HUES48 (cell line): ENCODE measurements at regions not wholly inside any gene's neighbourhood (a gene's known extent, or its start where the extent isn't known, plus 50 kb on each side); places are given as distances from the start of the nearest gene placed in this dataset.
"Not testable (repeated sequence)": the region's sequence is repeated elsewhere in the genome, so short reads cannot be mapped to it uniquely, and the experiment has no call there.

Source experiments
- H3K27ac ChIP-seq: one replicate; pipeline ENCODE4 v1.7.0; 2013; ENCODE audit warnings: low read depth, low read length, inconsistent platforms
- H3K27me3 ChIP-seq: 2 replicates; pipeline ENCODE4 v1.6.1; 2013; ENCODE audit warnings: mild to moderate bottlenecking, low read length; ENCODE audit not compliant: control insufficient read depth, insufficient read depth
- H3K36me3 ChIP-seq: 2 replicates; pipeline ENCODE4 v1.6.1; 2013; ENCODE audit warnings: low read length; ENCODE audit not compliant: control insufficient read depth, insufficient read depth
- H3K4me1 ChIP-seq: 2 replicates; pipeline ENCODE4 v1.6.1; 2013; ENCODE audit warnings: mild to moderate bottlenecking, low read length; ENCODE audit not compliant: control insufficient read depth, insufficient read depth
- H3K4me3 ChIP-seq: 2 replicates; pipeline ENCODE4 v1.5.1; 2013; ENCODE audit warnings: mild to moderate bottlenecking, low read depth, low read length
- H3K9ac ChIP-seq: 2 replicates; pipeline ENCODE4 v1.6.1; 2013; ENCODE audit warnings: mild to moderate bottlenecking, low read depth, low read length, moderate library complexity
- H3K9me3 ChIP-seq: 2 replicates; pipeline ENCODE4 v1.6.1; 2013; ENCODE audit warnings: low read length; ENCODE audit not compliant: control insufficient read depth, insufficient read depth

- not testable (repeated sequence) for H3K9ac ChIP-seq, H3K27ac ChIP-seq, H3K4me1 ChIP-seq, H3K9me3 ChIP-seq, H3K27me3 ChIP-seq, H3K36me3 ChIP-seq, H3K4me3 ChIP-seq
Measured at GRCh38 chr1:146448212-146448876, 219.5 kb upstream of the NOTCH2NLA start.

- H3K36me3 ChIP-seq, H3K27ac ChIP-seq, H3K4me1 ChIP-seq, H3K9me3 ChIP-seq, H3K9ac ChIP-seq, H3K27me3 ChIP-seq: not testable (repeated sequence)
- peak overlapping the region; percentile 45; the same call in 1 of the 2 replicates for H3K4me3 ChIP-seq
Measured at GRCh38 chr1:146443871-146444222, 215.0 kb upstream of the NOTCH2NLA start.

GRCh38 chr1:146443088-146443870 lies 214.5 kb upstream of the NOTCH2NLA start:
- H3K9ac ChIP-seq, H3K36me3 ChIP-seq, H3K4me1 ChIP-seq, H3K27ac ChIP-seq, H3K4me3 ChIP-seq, H3K9me3 ChIP-seq, H3K27me3 ChIP-seq: not testable (repeated sequence)

GRCh38 chr1:146438543-146438942 lies 209.7 kb upstream of the NOTCH2NLA start:
- H3K27ac ChIP-seq, H3K36me3 ChIP-seq, H3K9ac ChIP-seq, H3K27me3 ChIP-seq, H3K4me3 ChIP-seq, H3K9me3 ChIP-seq, H3K4me1 ChIP-seq: not testable (repeated sequence)

GRCh38 chr1:146416642-146417041 lies 187.8 kb upstream of the NOTCH2NLA start:
- H3K4me1 ChIP-seq, H3K36me3 ChIP-seq, H3K9me3 ChIP-seq, H3K4me3 ChIP-seq, H3K9ac ChIP-seq, H3K27me3 ChIP-seq, H3K27ac ChIP-seq: not testable (repeated sequence)

GRCh38 chr1:146415017-146415416 lies 186.2 kb upstream of the NOTCH2NLA start:
- H3K27ac ChIP-seq, H3K9ac ChIP-seq, H3K4me1 ChIP-seq, H3K27me3 ChIP-seq, H3K4me3 ChIP-seq, H3K36me3 ChIP-seq, H3K9me3 ChIP-seq: not testable (repeated sequence)

- H3K36me3 ChIP-seq, H3K27ac ChIP-seq, H3K9me3 ChIP-seq, H3K4me1 ChIP-seq, H3K4me3 ChIP-seq, H3K9ac ChIP-seq, H3K27me3 ChIP-seq: not testable (repeated sequence)
Measured at GRCh38 chr1:146413911-146414310, 185.1 kb upstream of the NOTCH2NLA start.

GRCh38 chr1:146411923-146412322 lies 183.1 kb upstream of the NOTCH2NLA start:
- not testable (repeated sequence) for H3K27ac ChIP-seq, H3K4me3 ChIP-seq, H3K27me3 ChIP-seq, H3K9me3 ChIP-seq, H3K9ac ChIP-seq, H3K36me3 ChIP-seq, H3K4me1 ChIP-seq

- H3K4me3 ChIP-seq, H3K27me3 ChIP-seq, H3K9me3 ChIP-seq, H3K4me1 ChIP-seq, H3K36me3 ChIP-seq, H3K9ac ChIP-seq: not testable (repeated sequence)
- H3K27ac ChIP-seq = peak overlapping the region; percentile 38
Measured at GRCh38 chr1:146409817-146410441, 181.1 kb upstream of the NOTCH2NLA start.

- not testable (repeated sequence) for H3K9ac ChIP-seq, H3K36me3 ChIP-seq, H3K9me3 ChIP-seq, H3K4me3 ChIP-seq, H3K27me3 ChIP-seq, H3K4me1 ChIP-seq
- H3K27ac ChIP-seq = peak overlapping the region; percentile 38
Measured at GRCh38 chr1:146409116-146409801, 180.4 kb upstream of the NOTCH2NLA start.

GRCh38 chr1:146401281-146401825 lies 172.5 kb upstream of the NOTCH2NLA start:
- H3K9me3 ChIP-seq, H3K36me3 ChIP-seq: not testable (repeated sequence)

More at GRCh38 chr1:146401281-146401825, 172.5 kb upstream of the NOTCH2NLA start:
- H3K27ac ChIP-seq, H3K4me3 ChIP-seq, H3K27me3 ChIP-seq, H3K9ac ChIP-seq, H3K4me1 ChIP-seq: not testable (repeated sequence)
